Ectodermal cell (in vitro differentiated cells): ENCODE measurements at regions not wholly inside any gene's neighbourhood (a gene's known extent, or its start where the extent isn't known, plus 50 kb on each side); places are given as distances from the start of the nearest gene placed in this dataset.
"Not testable (repeated sequence)": the region's sequence is repeated elsewhere in the genome, so short reads cannot be mapped to it uniquely, and the experiment has no call there.

Experiments used
- H3K27ac ChIP-seq: 2 replicates; pipeline ENCODE4 v1.7.0; 2013; ENCODE audit warnings: mild to moderate bottlenecking, low read depth, low read length; ENCODE audit not compliant: insufficient read depth, poor library complexity, severe bottlenecking
- H3K27me3 ChIP-seq: 2 replicates; pipeline ENCODE4 v1.7.0; 2013; ENCODE audit warnings: mild to moderate bottlenecking, low read length; ENCODE audit not compliant: insufficient read depth, control insufficient read depth, poor library complexity, severe bottlenecking
- H3K36me3 ChIP-seq: one replicate; pipeline ENCODE4 v1.7.0; 2013; ENCODE audit warnings: low read length; ENCODE audit not compliant: control insufficient read depth, insufficient read depth
- H3K4me1 ChIP-seq: one replicate; pipeline ENCODE4 v1.7.0; 2013; ENCODE audit warnings: low read length; ENCODE audit not compliant: control insufficient read depth, insufficient read depth
- H3K4me3 ChIP-seq: 2 replicates; pipeline ENCODE4 v1.7.0; 2013; ENCODE audit warnings: low read depth, low read length, control low read depth; ENCODE audit not compliant: insufficient read depth
- H3K9me3 ChIP-seq: 2 replicates; pipeline ENCODE4 v1.7.0; 2013; ENCODE audit warnings: mild to moderate bottlenecking, low read length, moderate library complexity; ENCODE audit not compliant: control insufficient read depth
- WGBS, 2 experiments: methylation state at CpG; one replicate each; pipeline ENCODE4 v1.1.7; 2013; ENCODE audit warnings: missing lambda C conversion rate in 2 of 2; 5-methylcytosine and 5-hydroxymethylcytosine counted together

DNA sequence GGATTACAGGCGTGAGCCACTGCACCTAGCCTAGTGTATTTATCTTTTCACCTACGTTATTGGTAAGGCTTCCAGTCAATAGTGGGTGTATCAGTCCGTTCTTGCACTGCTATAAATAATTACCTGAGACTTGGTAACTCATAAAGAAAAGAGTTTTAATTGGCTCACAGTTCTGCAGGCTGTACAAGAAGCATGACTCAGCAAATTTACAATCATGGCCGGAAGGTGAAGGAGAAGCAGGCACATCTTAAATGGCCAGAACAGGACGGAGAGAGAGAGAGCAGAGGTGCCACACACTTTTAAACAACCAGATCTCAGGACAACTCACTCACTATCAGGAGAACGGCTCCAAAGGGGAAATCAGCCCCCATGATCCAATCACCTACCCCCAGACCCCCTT is 873.3 kb upstream of the AUTS2 start:
- H3K27me3 ChIP-seq, result no peaks in the 10 kb centered on the region
- 92% methylated on average over 6 of the region's 6 CpGs for WGBS, 2 experiments
- H3K36me3 ChIP-seq, result no peaks in the 10 kb centered on the region

DNA sequence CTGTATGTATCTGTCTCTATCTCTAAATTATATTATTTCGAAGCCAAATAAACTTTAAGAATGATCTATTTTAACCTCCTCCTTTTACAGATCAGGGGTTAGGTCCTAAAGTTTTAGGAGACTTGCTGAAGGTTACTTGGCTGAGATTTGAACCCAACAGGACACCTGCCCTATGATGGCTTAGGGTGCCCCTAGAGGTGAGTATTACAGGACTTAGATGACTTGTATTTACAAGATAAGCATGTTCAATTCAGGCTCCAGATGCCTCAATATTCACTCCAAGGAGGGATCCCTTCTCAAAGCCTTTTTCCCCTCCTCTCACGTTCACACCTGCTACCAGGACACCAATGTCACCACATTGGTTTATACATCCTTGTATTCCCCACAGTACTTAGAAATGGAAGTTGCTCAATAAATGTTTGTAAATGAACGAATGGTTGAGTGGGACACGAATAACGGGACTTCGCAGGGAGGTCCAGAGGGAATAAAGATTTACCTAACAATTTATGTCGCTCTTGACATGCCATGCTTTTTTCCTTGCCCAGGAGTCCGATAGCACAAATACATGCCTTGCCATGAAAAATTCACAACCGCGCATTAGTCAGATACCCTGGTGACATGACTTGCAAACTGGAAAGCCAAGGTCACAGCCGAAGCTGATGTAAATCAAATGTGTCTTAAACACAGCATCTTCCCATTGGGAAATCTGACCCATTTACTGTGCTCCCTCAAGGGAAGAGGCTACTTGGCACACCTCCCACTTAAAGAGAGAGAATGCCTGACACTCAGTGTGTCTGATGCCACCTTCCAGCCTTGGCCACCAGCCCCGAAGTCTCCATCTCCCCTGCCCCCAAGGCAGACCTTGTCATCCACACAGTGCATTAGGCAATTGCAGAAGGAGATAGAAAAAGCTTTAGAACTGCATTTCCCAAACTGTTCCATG is 872.2 kb upstream of the AUTS2 start:
- no peak overlapping the region for H3K27ac ChIP-seq
- H3K4me1 ChIP-seq, result no peaks in the 10 kb centered on the region
- H3K36me3 ChIP-seq, result no peaks in the 10 kb centered on the region
- no peaks in the 10 kb centered on the region for H3K27me3 ChIP-seq
- no peaks in the 10 kb centered on the region for H3K9me3 ChIP-seq
- no peak overlapping the region for H3K4me3 ChIP-seq
- WGBS, 2 experiments, result 92 to 96% methylated on average over 11 of the region's 12 CpGs

More for the DNA sequence above, 873.3 kb upstream of the AUTS2 start:
- no peaks in the 10 kb centered on the region for H3K4me1 ChIP-seq
- no peaks in the 10 kb centered on the region for H3K9me3 ChIP-seq
- no peak overlapping the region for H3K27ac ChIP-seq
- H3K4me3 ChIP-seq, result no peak overlapping the region

DNA sequence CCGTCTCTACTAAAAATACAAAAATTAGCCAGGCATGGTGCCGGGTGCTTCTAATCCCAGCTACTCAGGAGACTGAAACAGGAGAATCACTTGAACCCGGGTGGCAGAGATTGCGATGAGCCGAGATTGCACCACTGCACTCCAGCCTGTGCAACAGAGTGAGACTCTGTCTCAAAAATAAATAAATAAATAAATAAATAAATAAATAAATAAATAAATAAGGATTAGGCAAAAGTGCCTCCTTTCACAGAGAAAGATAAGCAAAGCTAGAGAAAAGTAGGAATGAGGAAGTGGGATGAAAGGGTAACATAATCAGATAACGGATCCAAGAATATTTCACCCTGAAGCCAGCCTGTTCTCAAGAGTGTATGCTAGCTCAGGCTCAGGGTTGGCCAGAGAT is 869.6 kb upstream of the AUTS2 start:
- H3K9me3 ChIP-seq, H3K27ac ChIP-seq, H3K27me3 ChIP-seq, H3K4me1 ChIP-seq, H3K36me3 ChIP-seq, H3K4me3 ChIP-seq: not testable (repeated sequence)
- 93 to 96% methylated on average over 6 of the region's 6 CpGs for WGBS, 2 experiments

GRCh38 chr7:68729371-68729770 is 868.9 kb upstream of the AUTS2 start:
- Histone ChIP-seq H3K4me1 (no peaks in the 10 kb centered on the region), H3K36me3 (no peaks in the 10 kb centered on the region), H3K27me3 (no peaks in the 10 kb centered on the region), H3K9me3 (no peaks in the 10 kb centered on the region), H3K27ac (no peak overlapping the region), H3K4me3 (no peak overlapping the region)
- 85 to 88% methylated on average over 7 of the region's 7 CpGs for WGBS, 2 experiments

- H3K36me3 ChIP-seq, result no peaks in the 10 kb centered on the region
- no peak overlapping the region for H3K27ac ChIP-seq
- H3K27me3 ChIP-seq, result no peaks in the 10 kb centered on the region
- no peak overlapping the region for H3K4me3 ChIP-seq
- 87 to 90% methylated on average over 2 of the region's 2 CpGs for WGBS, 2 experiments
- no peaks in the 10 kb centered on the region for H3K4me1 ChIP-seq
- H3K9me3 ChIP-seq, result no peaks in the 10 kb centered on the region
These were observed 868.1 kb upstream of the AUTS2 start for GRCh38 chr7:68730194-68730593.

DNA sequence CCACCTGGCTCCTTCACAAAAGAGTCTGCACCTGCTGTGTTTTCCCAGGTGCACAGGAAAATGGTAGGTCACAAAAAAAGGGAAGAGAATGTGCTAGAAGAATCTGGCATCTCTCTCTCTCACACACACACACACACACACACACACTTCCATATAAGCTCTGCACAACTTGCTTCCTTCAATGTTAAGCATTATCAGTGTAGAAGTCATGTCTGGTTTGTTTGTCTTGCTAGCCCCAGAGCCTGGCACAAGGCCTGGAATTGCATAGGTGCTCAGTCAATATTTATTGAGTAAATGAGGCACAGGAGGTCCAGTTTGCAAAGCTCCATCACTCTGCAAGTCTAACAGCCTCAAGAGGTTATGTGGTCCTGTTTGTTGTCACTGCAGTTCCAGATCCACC is 867.3 kb upstream of the AUTS2 start:
- Histone ChIP-seq H3K27ac (no peak overlapping the region), H3K4me3 (no peak overlapping the region), H3K27me3 (no peaks in the 10 kb centered on the region), H3K4me1 (no peaks in the 10 kb centered on the region), H3K36me3 (no peaks in the 10 kb centered on the region), H3K9me3 (no peaks in the 10 kb centered on the region)

GRCh38 chr7:68733219-68734153 is 864.8 kb upstream of the AUTS2 start:
- H3K4me3 ChIP-seq, result no peak overlapping the region
- H3K9me3 ChIP-seq, result no peaks in the 10 kb centered on the region
- no peak overlapping the region for H3K27ac ChIP-seq
- H3K4me1 ChIP-seq, result no peaks in the 10 kb centered on the region
- 79 to 92% methylated on average over 8 of the region's 8 CpGs for WGBS, 2 experiments
- H3K36me3 ChIP-seq, result no peaks in the 10 kb centered on the region
- no peaks in the 10 kb centered on the region for H3K27me3 ChIP-seq

DNA sequence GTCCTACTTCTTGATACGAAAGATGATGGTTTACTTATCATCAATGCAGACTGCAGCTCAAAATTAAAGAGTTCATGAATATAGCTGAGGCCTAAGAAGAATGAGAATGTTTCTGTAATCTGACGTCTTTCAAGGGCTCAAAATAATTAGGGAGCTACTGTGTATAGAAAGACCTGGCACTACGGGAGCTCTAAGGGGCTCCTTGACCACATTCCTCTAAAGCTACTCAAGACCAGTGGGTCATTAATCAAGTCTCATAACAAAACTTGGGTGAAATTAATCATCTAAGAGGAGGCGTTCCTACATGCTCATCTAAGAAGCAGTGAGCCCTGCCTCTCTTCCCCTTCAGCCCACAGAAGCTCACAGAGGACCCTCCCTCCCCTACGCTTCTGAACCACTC is 863.8 kb upstream of the AUTS2 start:
- no peaks in the 10 kb centered on the region for H3K4me1 ChIP-seq
- no peak overlapping the region for H3K4me3 ChIP-seq
- H3K27me3 ChIP-seq, result no peaks in the 10 kb centered on the region
- H3K9me3 ChIP-seq, result no peaks in the 10 kb centered on the region
- 93 to 94% methylated on average over 5 of the region's 5 CpGs for WGBS, 2 experiments
- H3K36me3 ChIP-seq, result no peaks in the 10 kb centered on the region
- H3K27ac ChIP-seq, result no peak overlapping the region

DNA sequence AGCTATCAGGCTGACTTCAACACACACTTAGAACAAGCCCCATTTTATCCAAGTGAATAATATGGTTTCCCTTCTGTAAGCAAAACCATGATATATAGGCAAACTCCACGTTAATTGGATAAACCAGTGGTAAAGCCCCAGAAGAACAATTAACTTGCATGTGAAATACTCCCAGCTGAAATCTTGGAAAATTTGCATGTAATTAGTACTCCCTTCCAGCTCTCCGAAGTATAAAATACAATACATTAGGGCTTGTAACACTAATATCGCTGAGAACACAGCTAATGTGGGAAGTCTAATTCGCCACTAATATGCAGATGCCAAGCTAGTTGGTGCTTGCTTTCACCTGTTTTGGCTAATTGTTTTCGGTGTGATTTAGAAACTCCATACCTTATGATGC is 859.0 kb upstream of the AUTS2 start:
- Histone ChIP-seq H3K36me3 (no peaks in the 10 kb centered on the region), H3K4me1 (no peaks in the 10 kb centered on the region), H3K9me3 (no peaks in the 10 kb centered on the region), H3K27me3 (no peaks in the 10 kb centered on the region), H3K27ac (no peak overlapping the region), H3K4me3 (no peak overlapping the region)
- WGBS, 2 experiments, result 99% methylated on average over 5 of the region's 5 CpGs

DNA sequence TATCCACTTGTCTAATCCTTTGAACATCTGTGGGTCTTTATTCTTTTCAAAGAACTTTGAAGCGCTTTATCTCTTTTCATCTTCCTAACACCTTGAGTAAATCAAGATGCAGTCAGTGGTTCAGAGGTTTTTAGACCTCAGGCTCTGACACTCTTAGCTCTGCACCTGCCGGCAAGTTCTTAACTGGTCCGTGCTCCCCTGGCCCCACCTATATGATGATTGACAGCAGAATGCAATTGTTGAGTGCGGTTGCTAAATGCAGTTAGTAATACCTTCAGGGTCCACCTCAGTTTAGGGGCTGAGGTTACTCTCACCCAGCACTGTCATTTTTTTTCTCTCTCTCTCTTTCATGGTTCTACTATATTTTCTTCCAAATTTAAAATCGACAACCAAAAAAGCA is 854.2 kb upstream of the AUTS2 start:
- 92 to 93% methylated on average over 5 of the region's 5 CpGs for WGBS, 2 experiments
- H3K27me3 ChIP-seq, result no peaks in the 10 kb centered on the region

More for the DNA sequence above, 854.2 kb upstream of the AUTS2 start:
- Histone ChIP-seq H3K27ac (no peak overlapping the region), H3K9me3 (no peaks in the 10 kb centered on the region), H3K36me3 (no peaks in the 10 kb centered on the region), H3K4me3 (no peak overlapping the region), H3K4me1 (no peaks in the 10 kb centered on the region)
